ENCODE measurements at regions not wholly inside any gene's neighbourhood (a gene's known extent, or its start where the extent isn't known, plus 50 kb on each side); places are given as distances from the start of the nearest gene placed in this dataset.

DNA sequence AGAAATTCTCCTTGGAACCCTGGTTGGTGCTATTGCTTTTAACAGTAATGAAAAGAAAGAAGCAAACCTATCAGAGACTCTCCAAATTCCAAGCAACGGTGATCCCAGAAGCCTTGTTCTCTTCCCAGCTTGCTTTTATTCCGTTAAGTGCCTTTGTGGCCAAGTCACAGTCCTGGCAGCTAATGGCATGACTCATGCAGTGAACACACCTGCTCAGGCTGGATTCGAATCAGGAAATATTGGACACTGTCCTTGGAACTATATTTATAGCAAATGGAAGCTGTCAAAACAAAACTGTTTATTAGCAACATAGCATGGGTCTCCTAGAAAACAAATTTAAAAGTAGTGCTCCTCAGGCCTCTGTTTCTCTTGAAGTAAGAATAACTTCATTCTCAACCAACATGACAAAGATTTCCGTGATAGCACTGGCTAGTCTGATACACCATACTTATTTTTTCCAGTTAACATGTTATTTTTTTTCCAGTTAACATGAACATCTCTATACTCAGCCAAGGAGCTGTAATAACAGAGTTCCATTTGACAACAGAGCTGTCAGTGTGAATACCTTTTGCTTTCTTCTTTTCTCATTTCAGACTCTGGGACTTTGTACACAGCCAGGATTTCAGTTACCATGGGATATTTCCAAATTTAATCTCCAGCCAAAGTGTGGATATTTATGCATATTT lies 502.4 kb downstream of the GADD45G start:
- Mint-ChIP-seq H3K36me3 (ENCODE audit: insufficient read depth) (no peaks in the 10 kb centered on the region), H3K9me3 (ENCODE audit: low read depth) (peaks cover 4% of the 10 kb centered on the region), H3K27me3 (peaks cover 8% of the 10 kb centered on the region), H3K4me3 (ENCODE audit: low read depth) (no peak overlapping the region), H3K27ac (no peak overlapping the region), H3K4me1 (ENCODE audit: low read depth) (peaks cover under 1% of the 10 kb centered on the region)
- no peak for TF ChIP-seq CTCF (IDR thresholded peaks at IDR 0.05; ENCODE audit: unreplicated experiment)
- no peak for DNase-seq (ENCODE audit: low spot score, unreplicated experiment)

DNA sequence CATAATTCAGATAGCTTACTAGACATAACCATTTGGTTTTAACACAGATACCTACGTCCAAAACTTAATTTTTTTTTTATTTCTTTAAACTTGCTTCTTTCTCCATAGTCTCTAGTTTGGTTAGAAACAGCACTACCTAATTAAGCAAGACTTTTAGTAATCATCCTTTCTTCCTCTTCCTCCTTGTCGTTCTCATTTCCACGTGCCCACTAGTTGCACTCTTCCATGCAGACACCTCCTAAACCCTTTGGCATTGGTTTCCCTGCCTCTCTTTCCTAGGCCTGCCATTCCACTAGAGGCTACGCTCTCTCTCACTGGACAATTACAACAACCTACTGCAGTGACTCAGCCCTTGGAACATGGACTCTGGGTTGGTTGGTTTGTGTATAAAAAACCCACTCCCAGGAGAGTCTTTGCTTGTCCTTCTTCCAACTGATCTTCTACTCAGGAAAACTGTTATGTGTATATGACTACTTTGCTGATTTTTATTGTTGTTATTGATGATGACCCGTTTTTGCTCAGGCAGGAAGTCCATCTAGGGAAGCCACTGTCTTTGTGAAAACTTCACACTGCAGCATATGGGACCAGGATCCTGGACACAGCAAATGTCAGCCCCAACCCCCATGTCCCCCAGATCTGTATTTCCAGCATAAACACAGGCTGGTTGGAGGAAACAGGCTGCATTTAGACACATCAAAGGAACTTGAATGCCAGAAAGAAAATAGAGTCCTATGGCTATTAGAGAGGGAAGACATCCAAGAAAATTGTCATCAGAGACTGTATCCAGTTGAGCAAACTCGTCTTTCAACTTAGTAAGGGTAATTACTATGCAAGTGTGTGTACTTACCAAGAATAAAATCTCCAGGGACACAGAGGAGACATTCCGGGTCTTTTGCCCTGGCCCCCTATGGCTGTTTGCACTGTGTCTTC lies 503.2 kb downstream of the GADD45G start:
- DNase-seq (ENCODE audit: low spot score, unreplicated experiment): no peak
- no peak overlapping the region for H3K4me3 Mint-ChIP-seq (ENCODE audit: low read depth)
- H3K27ac Mint-ChIP-seq: no peak overlapping the region
- peaks cover 8% of the 10 kb centered on the region for H3K27me3 Mint-ChIP-seq
- no peaks in the 10 kb centered on the region for H3K36me3 Mint-ChIP-seq (ENCODE audit: insufficient read depth)
- peaks cover 4% of the 10 kb centered on the region for H3K9me3 Mint-ChIP-seq (ENCODE audit: low read depth)
- no peaks in the 10 kb centered on the region for H3K4me1 Mint-ChIP-seq (ENCODE audit: low read depth)
- TF ChIP-seq CTCF (IDR thresholded peaks at IDR 0.05; ENCODE audit: unreplicated experiment): no peak

DNA sequence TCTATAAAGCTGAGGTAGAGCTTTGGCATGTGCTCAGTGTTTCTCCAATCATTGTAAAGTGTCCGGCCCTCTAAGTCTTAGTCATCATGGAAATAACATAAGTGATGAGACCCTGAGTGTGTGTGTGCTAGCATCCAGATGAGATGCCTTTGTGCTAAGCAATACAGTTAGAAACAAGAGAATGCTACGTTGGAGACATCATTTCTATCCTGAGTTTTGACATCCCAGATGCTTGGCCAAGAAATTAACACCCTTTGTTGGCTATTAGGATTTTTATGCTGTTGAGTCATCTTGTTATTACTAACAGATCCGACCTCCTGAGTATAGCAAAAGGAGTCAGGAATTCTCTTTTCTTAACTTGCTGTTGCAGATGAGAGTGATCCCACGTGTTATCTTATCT lies 508.0 kb downstream of the GADD45G start:
- H3K27me3 Mint-ChIP-seq: peaks cover 12% of the 10 kb centered on the region
- no peak overlapping the region for H3K4me3 Mint-ChIP-seq (ENCODE audit: low read depth)
- peaks cover 3% of the 10 kb centered on the region for H3K4me1 Mint-ChIP-seq (ENCODE audit: low read depth)

GRCh38 chr9:90114641-90115425 lies 510.0 kb downstream of the GADD45G start:
- DNase-seq (ENCODE audit: low spot score, unreplicated experiment): no peak
- Mint-ChIP-seq H3K27me3 (peaks cover 18% of the 10 kb centered on the region), H3K9me3 (ENCODE audit: low read depth) (peaks cover 2% of the 10 kb centered on the region), H3K27ac (no peak overlapping the region), H3K4me3 (ENCODE audit: low read depth) (no peak overlapping the region), H3K36me3 (ENCODE audit: insufficient read depth) (no peaks in the 10 kb centered on the region), H3K4me1 (ENCODE audit: low read depth) (peaks cover 3% of the 10 kb centered on the region)
- TF ChIP-seq CTCF (IDR thresholded peaks at IDR 0.05; ENCODE audit: unreplicated experiment): no peak

More for the DNA sequence above, 508.0 kb downstream of the GADD45G start:
- no peak for TF ChIP-seq CTCF (IDR thresholded peaks at IDR 0.05; ENCODE audit: unreplicated experiment)
- no peaks in the 10 kb centered on the region for H3K36me3 Mint-ChIP-seq (ENCODE audit: insufficient read depth)
- DNase-seq (ENCODE audit: low spot score, unreplicated experiment): no peak
- H3K9me3 Mint-ChIP-seq (ENCODE audit: low read depth): peaks cover 4% of the 10 kb centered on the region
- H3K27ac Mint-ChIP-seq: no peak overlapping the region

DNA sequence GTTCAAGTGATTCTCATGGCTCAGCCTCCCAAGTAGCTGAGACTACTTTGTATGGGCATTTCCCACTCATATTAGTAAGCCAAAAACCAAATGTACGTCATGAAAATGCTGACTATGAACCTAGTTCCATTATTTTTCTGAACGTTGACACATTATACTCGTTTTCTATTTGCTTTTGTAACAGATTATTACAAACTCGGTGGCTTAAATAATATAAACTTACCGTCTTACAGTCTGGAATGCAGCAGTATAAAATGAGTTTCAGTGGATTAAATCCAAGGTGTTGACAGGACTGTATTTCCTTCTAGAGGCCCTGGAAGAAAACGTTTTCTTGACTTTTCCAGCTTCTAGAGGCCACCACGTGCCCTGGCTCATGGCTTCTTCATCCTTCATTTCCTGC lies 517.0 kb downstream of the GADD45G start:
- H3K4me1 Mint-ChIP-seq (ENCODE audit: low read depth): no peaks in the 10 kb centered on the region
- TF ChIP-seq CTCF (IDR thresholded peaks at IDR 0.05; ENCODE audit: unreplicated experiment): no peak
- peaks cover 2% of the 10 kb centered on the region for H3K9me3 Mint-ChIP-seq (ENCODE audit: low read depth)
- no peak overlapping the region for H3K27ac Mint-ChIP-seq
- no peak for DNase-seq (ENCODE audit: low spot score, unreplicated experiment)
- no peak overlapping the region for H3K4me3 Mint-ChIP-seq (ENCODE audit: low read depth)
- H3K27me3 Mint-ChIP-seq: peaks cover 18% of the 10 kb centered on the region
- peaks cover 3% of the 10 kb centered on the region for H3K36me3 Mint-ChIP-seq (ENCODE audit: insufficient read depth)
